IMR-90 (cell line): ENCODE measurements at regions not wholly inside any gene's neighbourhood (a gene's known extent, or its start where the extent isn't known, plus 50 kb on each side); places are given as distances from the start of the nearest gene placed in this dataset.

Experiments
- ATAC-seq: fragments of 200-7000 bp; cut with Tn5 transposase; 2 replicates; pipeline ENCODE4 v1.9.1; 2020; ENCODE audit warnings: low read depth, mild to moderate bottlenecking, moderate library complexity
- BruUV-seq: library from RNA; stranded (reverse); fragments of 400-500 nt; replicated peaks from 2 replicates; lab custom pipeline; 2021; lab: Mats Ljungman, UMichigan
- CTCF ChIA-PET: fragments of 300-600 bp; formaldehyde crosslinking; extraction: SDS; loops from one replicate; lab custom pipeline; 2021; ENCODE audit warnings: antibody characterized with exemption; lab: Yijun Ruan, JAX
- POLR2A ChIA-PET: fragments of 300-600 bp; sonication (Branson Sonifier 250); formaldehyde crosslinking; loops from one replicate; lab custom pipeline; 2022; ENCODE audit warnings: antibody characterized with exemption; ENCODE audit not compliant: unreplicated experiment; lab: Charles Lee
- DNase-seq: peaks from one replicate; pipeline ENCODE4 v3.0.0; 2013
- H2AFZ ChIP-seq: replicated peaks from 2 replicates; pipeline ENCODE3; 2013; ENCODE audit warnings: low read length, mild to moderate bottlenecking; ENCODE audit not compliant: poor library complexity
- H2AK5ac ChIP-seq: 2 replicates; pipeline ENCODE4 v1.6.1; 2013; ENCODE audit warnings: low read depth, low read length, inconsistent platforms
- H2AK9ac ChIP-seq: replicated peaks from 2 replicates; pipeline ENCODE3; 2013; ENCODE audit warnings: mild to moderate bottlenecking, low read depth, low read length, moderate library complexity; ENCODE audit not compliant: poor library complexity
- H2BK120ac ChIP-seq: 2 replicates; pipeline ENCODE4 v1.6.1; 2013; ENCODE audit warnings: low read depth, low read length, inconsistent platforms
- H2BK15ac ChIP-seq: 3 replicates; pipeline ENCODE4 v1.6.1; 2013; ENCODE audit warnings: low read depth, low read length, inconsistent platforms
- H2BK20ac ChIP-seq: 2 replicates; pipeline ENCODE4 v1.6.1; 2013; ENCODE audit warnings: low read depth, mild to moderate bottlenecking, inconsistent platforms, low read length, moderate library complexity
- H2BK5ac ChIP-seq: 2 replicates; pipeline ENCODE4 v1.6.1; 2013; ENCODE audit warnings: mild to moderate bottlenecking, low read depth, low read length, inconsistent platforms; ENCODE audit not compliant: poor library complexity, severe bottlenecking
- H3K14ac ChIP-seq: replicated peaks from 2 replicates; pipeline ENCODE4 v1.6.1; 2013; ENCODE audit warnings: low read depth, low read length, inconsistent platforms
- H3K18ac ChIP-seq: 2 replicates; pipeline ENCODE4 v1.6.1; 2013; ENCODE audit warnings: low read depth, low read length, control low read depth
- H3K23ac ChIP-seq: 2 replicates; pipeline ENCODE4 v1.6.1; 2013; ENCODE audit warnings: low read depth, low read length, inconsistent platforms
- H3K27ac ChIP-seq: 2 replicates; pipeline ENCODE4 v1.5.1; 2013; ENCODE audit warnings: mild to moderate bottlenecking, control low read depth, low read length; ENCODE audit not compliant: insufficient read depth
- H3K27me3 ChIP-seq: 2 replicates; pipeline ENCODE4 v1.6.1; 2013; ENCODE audit warnings: low read length; ENCODE audit not compliant: control insufficient read depth, insufficient read depth
- H3K36me3 ChIP-seq: 2 replicates; pipeline ENCODE4 v1.6.1; 2013; ENCODE audit warnings: low read length, mixed read lengths; ENCODE audit not compliant: control insufficient read depth, insufficient read depth
- H3K4ac ChIP-seq: 2 replicates; pipeline ENCODE4 v1.6.1; 2013; ENCODE audit warnings: low read depth, low read length, inconsistent platforms
- H3K4me1 ChIP-seq: 2 replicates; pipeline ENCODE4 v1.6.1; 2013; ENCODE audit warnings: low read length, mixed read lengths; ENCODE audit not compliant: control insufficient read depth, insufficient read depth
- H3K4me2 ChIP-seq: 2 replicates; pipeline ENCODE4 v1.6.1; 2013; ENCODE audit warnings: low read depth, mild to moderate bottlenecking, control low read depth, low read length, moderate library complexity
- H3K4me3 ChIP-seq: 2 replicates; pipeline ENCODE4 v1.5.1; 2013; ENCODE audit warnings: low read depth, mild to moderate bottlenecking, control low read depth, low read length, moderate library complexity; ENCODE audit not compliant: insufficient read depth
- H3K56ac ChIP-seq: 2 replicates; pipeline ENCODE4 v1.6.1; 2013; ENCODE audit warnings: low read length, inconsistent platforms; ENCODE audit not compliant: insufficient read depth; ENCODE audit errors: extremely low read depth
- H3K79me1 ChIP-seq, 2 experiments: 2 replicates each; pipeline ENCODE4 v1.6.1; 2013; ENCODE audit warnings: low read length in 2 of 2, inconsistent platforms in 1 of 2, low read depth in 1 of 2
- H3K9ac ChIP-seq: 2 replicates; pipeline ENCODE4 v1.6.1; 2013; ENCODE audit warnings: low read depth, low read length, control low read depth
- H3K9me1 ChIP-seq: 2 replicates; pipeline ENCODE4 v1.6.1; 2013; ENCODE audit warnings: low read length, inconsistent platforms; ENCODE audit not compliant: insufficient read depth
- H3K9me3 ChIP-seq: 2 replicates; pipeline ENCODE4 v1.6.1; 2013; ENCODE audit warnings: low read length; ENCODE audit not compliant: control insufficient read depth, insufficient read depth
- H4K20me1 ChIP-seq: 2 replicates; pipeline ENCODE4 v1.6.1; 2013; ENCODE audit warnings: low read length, inconsistent platforms; ENCODE audit not compliant: insufficient read depth
- H4K5ac ChIP-seq: 2 replicates; pipeline ENCODE4 v1.6.1; 2013; ENCODE audit warnings: mild to moderate bottlenecking, low read depth, low read length, control low read depth
- H4K8ac ChIP-seq, 2 experiments: 2 replicates each; pipeline ENCODE4 v1.6.1; 2013; ENCODE audit warnings: low read depth in 2 of 2, low read length in 2 of 2, control low read depth in 1 of 2, inconsistent platforms in 1 of 2
- H4K91ac ChIP-seq: 2 replicates; pipeline ENCODE4 v1.6.1; 2013; ENCODE audit warnings: low read depth, low read length, inconsistent platforms; ENCODE audit not compliant: insufficient read depth
- CHD1 ChIP-seq: IDR thresholded peaks from 2 replicates; pipeline ENCODE4 v1.6.1; 2012; ENCODE audit warnings: low read depth, low read length, improper control_type of control experiment
- FOS ChIP-seq: fragments of 150-350 bp; IDR thresholded peaks from 2 replicates; pipeline ENCODE4 v1.6.1; 2016; ENCODE audit warnings: low read depth, low read length
- MXI1 ChIP-seq: IDR thresholded peaks from 2 replicates; pipeline ENCODE4 v1.6.1; 2012; ENCODE audit warnings: low read depth, mild to moderate bottlenecking, low read length, moderate library complexity, borderline replicate concordance
- RAD21 ChIP-seq: IDR thresholded peaks from 2 replicates; pipeline ENCODE4 v1.6.1; 2012; ENCODE audit warnings: low read length, improper control_type of control experiment
- RFX5 ChIP-seq: IDR thresholded peaks from 2 replicates; pipeline ENCODE4 v1.8.0; 2012; ENCODE audit warnings: low read depth, mild to moderate bottlenecking, low read length, moderate library complexity
- WGBS, 2 experiments: methylation state at CpG; one replicate each; pipeline versions ENCODE4 v1.1.5 to v1.1.7; 2013; ENCODE audit warnings: missing lambda C conversion rate in 2 of 2; ENCODE audit not compliant: insufficient read length in 1 of 2; ENCODE audit errors: extremely low coverage in 2 of 2; 5-methylcytosine and 5-hydroxymethylcytosine counted together
- dilution Hi-C: fragments of 300-500 bp; cut with HindIII; formaldehyde crosslinking; loops from one replicate; pipeline ENCODE4 v1.14.3; 2018; ENCODE audit warnings: low sequenced_read_pairs; ENCODE audit not compliant: unreplicated experiment
- in situ Hi-C: fragments of 300-500 bp; cut with MboI; formaldehyde crosslinking; loops from 3 replicates; pipeline ENCODE4 v1.14.3; 2019; ENCODE audit warnings: low sequenced_read_pairs, inconsistent platforms, mixed read lengths
- intact Hi-C: fragments of 100-400 bp; cut with micrococcal nuclease; formaldehyde crosslinking; loops from 2 replicates; pipeline ENCODE4 v1.10.0; 2022
- TF ChIP-seq, protein P1 (sequence below): fragments of 150-350 bp; IDR thresholded peaks from 2 replicates; pipeline ENCODE4 v1.6.1; 2016; ENCODE audit warnings: low read depth, mild to moderate bottlenecking, low read length, moderate library complexity, borderline replicate concordance
- TF ChIP-seq, protein P2 (sequence below): conservative IDR thresholded peaks from 2 replicates; pipeline ENCODE4 v1.5.1; 2012; ENCODE audit warnings: mild to moderate bottlenecking, low read depth, low read length, improper control_type of control experiment

DNA sequence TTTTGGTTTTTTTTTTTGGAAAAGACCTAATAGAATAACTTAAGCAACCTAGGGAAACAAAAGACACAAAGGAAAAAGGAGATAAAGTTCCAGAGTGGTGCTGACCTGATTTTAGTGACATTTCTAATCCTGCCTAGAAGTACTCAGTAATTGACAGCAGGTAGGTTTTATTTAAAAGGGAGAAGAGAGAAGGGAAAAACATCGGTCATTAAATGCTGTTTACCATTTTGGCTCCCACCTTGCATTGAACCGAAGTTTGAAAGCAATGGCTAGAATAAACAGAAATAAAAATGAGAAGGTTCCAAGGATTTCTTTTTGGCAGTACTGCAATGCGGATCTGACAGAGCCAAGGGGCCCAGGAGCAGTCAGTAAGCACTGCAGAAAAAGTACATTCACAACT lies 115.8 kb upstream of the MAOA start:
- DNase-seq (no peak), ATAC-seq (no peak)
- WGBS, 2 experiments, result 49% methylated on average over 2 of the region's 3 CpGs; no CpG with 5 or more reads in 1 of the 2 experiments
- intact Hi-C loops (no loop called here), dilution Hi-C loops (no loop called here), in situ Hi-C loops (no loop called here)
- Histone ChIP-seq H2AFZ (no peak overlapping the region), H2BK20ac (no peak overlapping the region), H4K91ac (no peak overlapping the region), H3K4me1 (no peaks in the 10 kb centered on the region), H3K4me2 (no peak overlapping the region), H3K4ac (no peak overlapping the region), H3K27me3 (no peaks in the 10 kb centered on the region; the same call in 1 of the 2 replicates), H3K36me3 (no peaks in the 10 kb centered on the region), H2BK5ac (no peak overlapping the region), H3K9me1 (no peaks in the 10 kb centered on the region), H3K27ac (no peak overlapping the region), H4K8ac (no peak overlapping the region), H2AK9ac (no peak overlapping the region), H3K56ac (no peak overlapping the region), H3K14ac (no peak overlapping the region), H3K9me3 (no peaks in the 10 kb centered on the region), H4K5ac (no peak overlapping the region), H3K4me3 (no peak overlapping the region), H4K20me1 (no peaks in the 10 kb centered on the region), H3K79me1 (no peaks in the 10 kb centered on the region), H2BK15ac (no peak overlapping the region), H3K23ac (no peak overlapping the region), H3K18ac (no peak overlapping the region), H2BK120ac (no peak overlapping the region), H3K9ac (no peak overlapping the region), H2AK5ac (no peak overlapping the region)
- TF ChIP-seq, protein P1, sequence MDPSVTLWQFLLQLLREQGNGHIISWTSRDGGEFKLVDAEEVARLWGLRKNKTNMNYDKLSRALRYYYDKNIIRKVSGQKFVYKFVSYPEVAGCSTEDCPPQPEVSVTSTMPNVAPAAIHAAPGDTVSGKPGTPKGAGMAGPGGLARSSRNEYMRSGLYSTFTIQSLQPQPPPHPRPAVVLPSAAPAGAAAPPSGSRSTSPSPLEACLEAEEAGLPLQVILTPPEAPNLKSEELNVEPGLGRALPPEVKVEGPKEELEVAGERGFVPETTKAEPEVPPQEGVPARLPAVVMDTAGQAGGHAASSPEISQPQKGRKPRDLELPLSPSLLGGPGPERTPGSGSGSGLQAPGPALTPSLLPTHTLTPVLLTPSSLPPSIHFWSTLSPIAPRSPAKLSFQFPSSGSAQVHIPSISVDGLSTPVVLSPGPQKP, result no peak
- TF ChIP-seq MXI1 (no peak), CHD1 (no peak), RAD21 (no peak), FOS (no peak), RFX5 (no peak)
- TF ChIP-seq, protein P2, sequence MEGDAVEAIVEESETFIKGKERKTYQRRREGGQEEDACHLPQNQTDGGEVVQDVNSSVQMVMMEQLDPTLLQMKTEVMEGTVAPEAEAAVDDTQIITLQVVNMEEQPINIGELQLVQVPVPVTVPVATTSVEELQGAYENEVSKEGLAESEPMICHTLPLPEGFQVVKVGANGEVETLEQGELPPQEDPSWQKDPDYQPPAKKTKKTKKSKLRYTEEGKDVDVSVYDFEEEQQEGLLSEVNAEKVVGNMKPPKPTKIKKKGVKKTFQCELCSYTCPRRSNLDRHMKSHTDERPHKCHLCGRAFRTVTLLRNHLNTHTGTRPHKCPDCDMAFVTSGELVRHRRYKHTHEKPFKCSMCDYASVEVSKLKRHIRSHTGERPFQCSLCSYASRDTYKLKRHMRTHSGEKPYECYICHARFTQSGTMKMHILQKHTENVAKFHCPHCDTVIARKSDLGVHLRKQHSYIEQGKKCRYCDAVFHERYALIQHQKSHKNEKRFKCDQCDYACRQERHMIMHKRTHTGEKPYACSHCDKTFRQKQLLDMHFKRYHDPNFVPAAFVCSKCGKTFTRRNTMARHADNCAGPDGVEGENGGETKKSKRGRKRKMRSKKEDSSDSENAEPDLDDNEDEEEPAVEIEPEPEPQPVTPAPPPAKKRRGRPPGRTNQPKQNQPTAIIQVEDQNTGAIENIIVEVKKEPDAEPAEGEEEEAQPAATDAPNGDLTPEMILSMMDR, result no peak
- no TSS peak for BruUV-seq
- ChIA-PET POLR2A (no interaction called here), CTCF (no interaction called here)
